ENCODE measurements at regions not wholly inside any gene's neighbourhood (a gene's known extent, or its start where the extent isn't known, plus 50 kb on each side); places are given as distances from the start of the nearest gene placed in this dataset.
A peak's percentile ranks its signal among the peaks of the same experiment; 100 is the strongest.
"Not testable (repeated sequence)": the region's sequence is repeated elsewhere in the genome, so short reads cannot be mapped to it uniquely, and the experiment has no call there.

DNA sequence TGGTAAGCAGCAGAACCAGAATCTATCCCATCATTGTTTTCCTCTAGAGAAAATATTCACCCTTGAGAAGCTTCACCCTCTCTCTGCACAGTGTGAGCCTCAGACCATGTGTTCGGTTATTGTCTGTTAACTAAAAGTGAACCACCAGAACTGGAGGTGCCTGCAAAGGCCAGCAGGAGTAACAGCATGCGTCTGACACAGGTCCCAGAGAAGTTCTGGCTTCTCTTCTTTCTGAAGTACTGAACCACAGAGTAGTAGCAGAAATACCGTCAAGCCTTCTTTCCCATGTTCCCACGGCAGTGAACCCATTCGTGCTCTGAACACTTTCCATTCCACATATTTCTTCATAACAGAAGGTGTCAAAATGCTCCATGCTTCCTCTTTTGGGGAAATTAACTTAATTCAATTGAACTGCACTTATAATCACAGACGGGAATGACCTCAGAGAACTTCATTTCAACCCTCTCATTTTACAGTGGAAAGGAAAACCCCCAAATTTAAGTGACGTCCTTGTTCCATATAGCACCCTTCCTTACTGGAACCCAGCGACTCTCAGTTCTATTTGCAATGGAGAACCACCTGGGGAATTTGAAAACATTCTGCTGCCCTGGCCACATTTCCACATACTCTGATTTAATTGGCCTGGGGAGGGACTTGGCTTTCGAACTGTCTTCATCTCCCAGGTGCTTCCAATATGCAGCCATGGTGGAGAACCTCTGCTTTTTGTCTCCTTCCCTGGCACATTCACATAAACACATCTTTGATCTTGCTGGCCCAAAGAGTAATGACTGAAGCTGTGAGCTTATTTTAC is 519.1 kb downstream of the RNF144A start:
- no peak for DNase-seq

DNA sequence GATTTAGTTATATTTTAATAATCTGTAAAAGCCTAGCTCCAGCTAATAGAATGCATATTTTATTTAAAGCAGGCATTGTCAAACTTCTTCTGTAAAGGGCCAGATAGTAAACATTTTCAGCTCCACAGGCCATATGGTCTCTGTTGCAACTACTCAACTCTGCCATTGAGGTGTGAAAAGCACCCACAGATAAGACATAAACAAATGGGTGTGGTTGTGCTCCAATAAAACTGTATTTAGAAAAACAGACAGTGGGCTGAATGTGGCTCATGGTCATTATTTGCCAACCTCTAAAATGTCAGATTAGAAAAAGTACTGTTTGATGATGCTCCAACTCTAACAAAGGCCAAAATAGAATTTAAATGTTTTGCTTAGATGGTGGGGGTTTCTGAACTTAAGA is 519.9 kb downstream of the RNF144A start:
- DNase-seq = no peak

DNA sequence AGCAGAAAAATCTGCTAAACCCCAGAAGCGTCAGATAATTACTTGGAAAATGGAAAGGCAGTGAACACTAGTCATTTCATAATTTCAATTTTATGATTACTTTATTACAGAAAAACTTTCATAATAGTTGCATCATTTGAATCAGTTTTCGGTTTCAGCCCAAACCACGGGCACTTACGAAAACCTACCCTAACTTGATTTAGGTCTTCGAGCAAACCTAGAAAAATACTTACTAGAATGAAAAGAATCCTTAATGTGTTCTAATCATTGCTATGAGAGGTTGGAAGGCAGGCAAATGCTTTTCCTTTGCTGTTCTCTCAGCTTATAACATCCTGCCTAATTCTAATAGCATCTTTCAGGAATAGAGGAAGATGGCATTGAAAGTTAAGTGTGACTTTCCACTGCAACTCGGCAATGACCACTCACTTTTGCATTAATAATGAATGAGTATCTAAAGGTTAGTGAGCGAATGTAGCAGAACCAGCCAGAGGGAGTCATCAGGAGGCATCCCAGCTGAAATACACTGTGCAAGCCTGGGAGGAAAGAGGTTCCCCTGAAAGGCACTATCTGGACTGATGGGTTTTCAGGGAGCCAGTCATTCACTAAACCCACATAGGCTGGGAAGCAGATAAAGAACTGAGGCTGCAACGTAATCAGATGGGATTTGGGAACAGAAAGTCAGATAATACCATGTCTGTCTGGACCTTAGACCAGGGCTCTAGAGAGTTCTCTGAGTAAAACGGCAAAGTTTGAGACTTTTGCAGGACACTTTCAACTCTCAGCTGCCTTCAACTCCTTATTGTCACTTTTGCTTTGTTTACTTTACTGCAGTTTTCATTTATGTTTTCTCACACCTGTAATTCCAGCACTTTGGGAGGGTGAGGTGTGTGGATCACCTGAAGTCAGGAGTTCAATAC is 520.8 kb downstream of the RNF144A start:
- no peak for DNase-seq

DNA sequence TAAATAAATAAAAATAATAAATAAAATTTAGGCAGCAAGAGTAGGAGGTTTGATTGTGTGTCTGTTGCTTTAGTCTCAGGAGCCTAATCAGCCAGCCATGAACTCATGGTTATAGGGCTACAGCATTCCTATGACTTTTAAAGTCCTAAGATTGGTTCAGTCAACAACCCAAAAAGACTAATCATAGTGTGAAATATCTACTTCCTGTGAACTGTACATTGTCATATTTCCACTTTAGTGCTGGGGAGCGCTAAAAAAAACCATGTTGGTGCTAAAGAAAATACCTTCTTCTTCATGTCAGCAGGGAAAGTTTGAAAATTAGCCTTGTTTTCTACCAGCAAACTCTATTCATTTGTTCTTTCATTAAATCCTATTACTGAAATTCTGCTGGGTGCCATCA is 521.6 kb downstream of the RNF144A start:
- DNase-seq = no peak

DNA sequence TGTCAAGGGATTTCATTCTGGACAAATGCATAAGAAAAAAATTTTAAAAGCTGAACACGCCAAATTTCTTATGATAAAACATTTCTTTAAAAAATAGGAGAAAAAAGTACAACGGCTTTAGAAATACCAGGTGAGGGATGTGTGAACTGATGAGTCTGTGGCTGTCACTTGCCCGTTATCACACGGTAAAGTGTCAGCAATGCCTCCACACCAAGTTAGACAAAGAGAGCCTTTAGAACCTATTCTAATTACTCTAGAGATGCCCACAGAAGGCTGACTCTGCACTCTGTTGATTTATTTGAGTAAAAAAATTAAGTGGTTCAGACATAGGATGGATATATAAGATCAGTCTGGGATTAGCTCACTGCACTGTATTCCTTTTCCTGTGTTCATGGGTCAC is 523.8 kb downstream of the RNF144A start:
- DNase-seq = no peak

DNA sequence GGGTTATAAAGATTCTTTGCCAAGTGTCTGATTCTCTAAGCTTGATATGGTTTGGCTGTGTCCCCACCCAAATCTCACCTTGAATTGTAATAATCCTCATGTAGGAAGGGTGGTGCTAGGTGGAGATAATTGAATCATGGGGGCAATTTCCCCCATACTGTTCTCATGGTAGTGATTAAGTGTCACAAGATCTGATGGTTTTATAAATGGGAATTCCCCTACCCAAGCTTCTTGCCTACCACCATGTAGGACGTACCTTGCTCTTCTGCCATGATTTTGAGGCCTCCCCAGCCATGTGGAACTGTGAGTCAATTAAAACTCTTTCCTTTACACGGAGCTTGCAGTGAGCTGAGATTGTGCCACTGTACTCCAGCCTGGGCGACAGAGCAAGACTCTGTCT is 524.6 kb downstream of the RNF144A start:
- not testable (repeated sequence) for DNase-seq

DNA sequence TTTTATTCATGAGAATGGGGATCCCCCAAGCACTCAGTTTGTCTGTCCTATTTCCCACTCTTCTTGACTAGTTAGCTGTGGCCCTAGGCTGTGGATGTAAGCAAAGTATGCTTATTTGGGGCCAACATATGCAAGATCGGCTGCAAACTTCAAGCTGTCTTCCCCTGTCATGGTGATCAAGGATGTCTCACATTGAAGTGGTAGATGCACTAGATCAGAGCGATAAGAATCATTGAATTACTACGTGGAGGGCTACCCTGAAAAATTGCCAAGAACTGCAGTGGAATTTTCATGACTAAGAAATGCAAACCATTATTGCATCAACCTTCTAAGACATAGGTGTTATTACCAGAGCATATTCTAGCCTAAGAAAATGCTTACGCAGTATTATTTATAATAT is 527.4 kb downstream of the RNF144A start:
- DNase-seq = no peak

DNA sequence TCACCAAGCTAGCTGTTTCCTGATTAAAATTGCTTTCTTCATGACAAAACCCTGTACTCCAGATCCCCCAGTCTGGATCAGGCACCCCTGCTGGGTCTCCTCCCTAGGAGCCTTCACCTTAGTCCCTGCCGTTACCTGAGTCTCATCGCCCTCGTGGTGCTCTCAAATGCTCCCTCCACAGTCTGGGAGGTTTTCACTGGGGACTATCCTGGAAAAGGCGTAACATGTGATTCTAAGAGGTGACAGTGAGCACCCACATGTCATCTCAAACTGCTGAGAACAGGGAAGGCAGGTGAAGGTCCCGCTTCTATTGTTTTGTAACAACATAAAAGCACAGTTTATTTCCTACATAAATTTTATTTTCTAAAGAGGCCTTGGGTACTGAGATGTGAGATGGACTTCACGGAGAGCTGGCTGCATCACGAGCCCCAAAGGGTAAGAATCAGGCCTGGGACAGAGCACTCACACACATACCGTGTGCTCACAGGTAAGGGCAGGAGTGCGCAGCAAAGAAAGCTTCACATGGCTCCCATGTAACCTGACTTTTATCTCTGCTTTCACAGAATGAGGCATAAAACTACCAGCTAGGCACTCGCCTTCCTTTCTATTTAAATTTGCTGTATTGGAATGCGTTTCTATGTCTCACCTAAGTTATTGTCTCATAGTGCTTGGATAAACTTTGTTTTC is 531.5 kb downstream of the RNF144A start:
- no peak for DNase-seq

DNA sequence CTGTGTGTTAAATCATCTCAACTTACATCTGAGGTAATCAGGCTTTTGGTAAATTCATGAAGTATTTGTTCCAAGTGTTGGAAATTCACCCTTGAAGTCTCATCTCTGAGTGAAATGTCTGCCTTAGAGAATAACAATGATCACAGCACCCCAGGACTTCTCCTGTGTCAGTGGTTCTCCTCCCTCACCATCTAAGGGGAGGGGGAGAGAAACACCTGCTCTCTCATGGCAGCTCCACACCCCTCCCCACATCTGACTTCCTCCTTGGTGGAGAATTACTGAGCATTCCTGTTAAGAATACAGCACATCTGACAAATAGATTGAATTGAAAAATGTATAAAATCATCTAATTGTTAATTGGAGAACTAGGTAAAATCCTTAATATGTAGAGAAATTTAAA is 532.1 kb downstream of the RNF144A start:
- DNase-seq = no peak

DNA sequence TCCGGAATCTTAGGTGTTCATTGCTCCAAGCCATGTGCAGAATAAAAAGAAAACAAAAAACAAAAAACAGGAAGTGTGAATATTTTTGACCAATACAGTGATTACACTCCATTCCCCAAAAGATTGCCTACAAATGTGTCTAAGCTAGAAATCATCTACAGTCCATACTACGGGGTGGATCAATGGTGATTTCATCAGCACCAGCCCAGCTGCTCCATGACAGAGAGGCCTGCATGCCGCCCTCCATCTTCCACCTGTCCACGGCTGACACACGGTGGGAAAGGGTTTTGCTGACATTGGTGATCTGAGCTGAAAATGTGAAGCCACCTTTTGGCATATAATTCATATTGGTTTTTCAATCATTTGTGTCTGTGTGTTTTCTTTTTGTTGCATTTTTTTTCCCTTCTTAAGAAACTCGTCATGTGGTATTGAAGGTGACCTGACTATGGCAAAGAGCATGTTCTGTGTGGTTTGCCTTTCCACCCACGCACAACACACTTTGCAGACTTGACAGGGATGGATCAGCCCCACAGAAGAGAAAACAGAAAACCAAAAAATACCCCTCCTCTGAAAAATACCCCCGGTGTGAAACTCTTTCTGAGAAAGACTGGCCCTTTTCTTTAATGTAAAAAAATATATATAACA is 533.1 kb downstream of the RNF144A start:
- no peak for DNase-seq

DNA sequence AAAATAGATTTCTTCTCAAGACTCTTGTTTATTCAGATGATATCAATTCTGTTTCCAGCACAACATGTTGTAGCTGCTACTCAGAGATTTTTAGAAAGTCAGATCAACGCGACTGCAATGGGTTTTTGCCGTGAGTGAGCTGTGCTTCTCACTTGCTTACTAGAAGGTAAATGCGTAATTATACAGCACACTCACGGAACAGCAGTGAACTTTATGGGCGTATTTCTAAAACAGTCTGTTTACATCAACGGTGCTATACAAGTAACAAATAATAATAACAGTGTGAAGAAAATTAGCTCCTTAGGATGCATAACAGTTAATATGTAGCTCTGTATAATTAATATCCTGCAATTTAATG is 533.6 kb downstream of the RNF144A start:
- DNase-seq = no peak

DNA sequence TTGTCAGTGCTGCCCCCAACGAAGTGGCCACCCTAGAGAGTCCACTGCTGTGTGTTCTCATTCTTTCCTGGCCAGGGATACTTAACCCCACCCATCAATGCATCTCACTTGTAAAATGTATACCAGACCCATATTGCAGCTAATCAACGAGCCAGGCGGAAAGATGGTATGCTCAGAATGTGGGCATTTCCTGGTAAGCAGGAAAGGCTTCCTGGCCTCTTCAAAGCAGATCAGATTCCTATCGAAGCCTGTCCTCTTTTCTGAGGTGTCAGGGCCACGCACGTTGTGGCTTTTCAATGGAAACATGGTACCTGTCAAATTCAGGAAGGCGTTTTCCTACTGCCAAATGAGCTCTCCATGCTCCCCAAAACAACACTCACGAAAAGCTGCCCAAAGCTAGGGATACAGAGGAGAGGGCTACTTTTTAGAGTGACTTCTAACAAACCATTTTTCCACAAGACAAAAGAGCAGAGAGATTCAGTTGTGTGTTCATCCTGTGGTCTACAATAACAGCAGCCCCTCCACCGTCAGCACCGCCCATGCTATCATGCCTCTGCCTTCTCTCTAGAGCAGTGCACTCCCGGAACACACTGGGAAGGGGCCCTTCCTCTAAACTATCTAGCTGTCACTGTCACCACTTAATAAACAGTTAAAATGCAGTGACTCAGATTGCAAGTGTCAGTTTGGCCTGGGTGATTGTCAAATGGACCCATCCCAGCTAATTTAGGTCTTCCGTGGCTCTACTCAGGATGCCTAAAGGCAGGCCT is 535.1 kb downstream of the RNF144A start:
- no peak for DNase-seq

DNA sequence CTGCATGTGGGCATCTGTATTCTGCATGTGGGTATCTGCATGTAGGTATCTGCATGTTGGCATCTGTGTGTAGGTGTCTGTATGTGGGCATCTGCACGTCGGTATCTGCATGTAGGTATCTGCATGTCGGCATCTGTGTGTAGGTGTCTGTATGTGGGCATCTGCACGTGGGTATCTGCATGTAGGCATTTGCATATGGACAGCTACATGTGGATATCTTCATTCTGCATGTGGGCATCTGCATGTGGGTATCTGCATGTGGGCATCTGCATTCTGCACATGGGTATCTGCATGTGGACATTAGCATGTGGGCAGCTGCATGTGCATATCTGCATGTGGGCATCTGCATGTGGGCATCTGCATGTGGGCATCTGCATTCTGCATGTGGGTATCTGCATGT is 537.4 kb downstream of the RNF144A start:
- no peak for DNase-seq

DNA sequence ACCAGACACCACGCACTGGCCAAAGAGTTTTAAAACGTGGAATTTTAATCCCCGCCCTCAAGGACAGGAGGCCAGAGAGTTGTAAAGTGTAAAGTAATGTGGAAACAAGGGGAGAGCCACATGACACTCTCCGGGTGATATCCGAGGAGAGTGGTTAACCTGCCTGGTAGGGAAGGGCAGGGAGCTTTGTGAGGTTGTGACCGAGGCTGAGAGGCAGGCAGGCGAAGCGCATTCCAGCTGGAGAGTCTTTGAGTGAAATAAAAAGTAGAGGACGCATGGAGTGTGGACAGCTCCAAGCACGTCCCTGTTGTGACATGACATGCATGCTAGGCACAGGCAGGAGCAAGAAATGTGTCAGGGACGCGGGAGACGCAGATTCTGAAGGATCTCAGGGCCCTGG is 539.5 kb downstream of the RNF144A start:
- DNase-seq = no peak

DNA sequence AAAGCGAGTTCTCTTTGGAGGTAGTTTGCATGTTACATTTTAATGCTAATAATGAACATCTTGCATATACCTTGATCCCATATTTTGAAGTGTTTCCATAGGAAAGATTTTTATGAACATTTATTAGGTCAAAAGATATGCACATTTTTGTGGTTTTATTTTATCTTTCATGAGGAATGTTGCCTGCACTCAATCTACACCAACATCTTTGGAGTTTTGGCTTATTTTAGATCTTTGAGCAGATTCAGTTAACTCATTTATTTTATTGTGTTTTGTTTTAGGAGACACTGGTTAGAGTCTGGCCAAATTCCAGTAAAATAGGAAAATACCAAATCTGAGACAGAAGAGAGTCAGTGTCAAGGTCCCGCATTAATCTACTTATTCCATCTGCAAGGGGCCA is 540.9 kb downstream of the RNF144A start:
- DNase-seq = no peak

DNA sequence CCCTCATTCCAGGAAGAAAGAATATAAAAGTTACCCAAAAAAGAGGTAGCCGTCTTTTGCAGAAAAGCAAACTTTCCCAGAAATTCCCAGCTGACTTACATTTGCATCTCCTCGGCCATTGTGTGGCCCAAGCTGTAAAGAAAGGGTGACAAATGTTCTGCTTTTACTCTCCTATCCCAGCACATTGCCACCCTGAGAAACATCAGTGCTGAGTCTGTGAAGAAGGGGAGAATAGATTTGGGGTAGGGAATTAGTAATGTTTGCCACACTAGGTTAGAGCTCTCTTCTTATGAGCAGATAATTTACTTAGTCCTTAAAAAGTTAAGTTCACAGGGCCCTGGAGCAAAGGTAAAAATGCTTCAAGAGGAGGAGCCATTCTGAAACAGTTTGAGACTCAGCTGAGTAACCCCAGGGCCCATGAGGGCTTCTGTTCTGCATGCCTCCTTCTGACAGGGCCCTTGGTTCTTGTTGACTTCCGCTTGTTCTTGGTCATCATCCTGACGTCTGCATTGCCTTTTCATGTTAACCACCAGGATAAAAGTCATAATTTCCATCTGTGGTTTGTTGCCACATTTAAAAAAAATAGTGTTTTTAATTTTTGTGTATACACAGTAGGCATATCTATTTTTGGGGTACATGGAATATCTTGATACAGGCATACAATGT is 550.7 kb downstream of the RNF144A start:
- DNase-seq = peak; percentile 18

DNA sequence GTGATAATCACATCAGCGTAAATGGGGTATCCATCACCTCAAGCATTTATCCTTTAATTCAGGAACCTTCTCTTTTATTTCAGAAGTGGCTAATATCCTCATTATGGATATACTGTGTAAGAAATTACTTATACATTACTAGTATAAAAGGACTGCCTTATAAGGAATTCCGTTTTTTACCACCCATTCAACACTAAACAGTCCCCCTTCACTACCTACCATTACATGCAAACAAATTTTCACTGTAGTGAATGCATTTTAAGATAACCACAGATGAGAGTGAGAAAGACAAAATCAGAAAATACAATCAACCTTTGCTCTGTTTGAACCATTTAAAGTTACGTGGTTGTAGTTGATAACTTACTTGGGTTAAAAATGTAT is 551.2 kb downstream of the RNF144A start:
- DNase-seq = no peak

DNA sequence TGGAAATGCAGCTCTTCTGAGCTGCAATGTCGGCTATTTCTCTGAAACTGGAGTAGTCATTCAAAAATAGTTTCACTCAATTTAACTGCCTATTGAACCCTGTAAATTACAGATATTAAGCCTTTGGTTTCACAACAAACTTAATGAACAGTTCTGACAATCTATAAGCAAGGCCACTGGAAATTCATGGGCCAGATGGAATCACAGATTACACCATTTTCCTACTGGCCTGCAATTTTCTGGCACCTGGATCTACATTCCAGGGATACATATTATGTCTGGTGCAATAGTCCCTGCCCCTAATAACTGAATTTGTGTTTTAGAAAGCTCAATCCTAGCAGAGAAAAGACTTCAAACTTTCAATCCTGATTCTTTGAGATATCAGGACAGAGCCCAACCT is 551.7 kb downstream of the RNF144A start:
- no peak for DNase-seq

DNA sequence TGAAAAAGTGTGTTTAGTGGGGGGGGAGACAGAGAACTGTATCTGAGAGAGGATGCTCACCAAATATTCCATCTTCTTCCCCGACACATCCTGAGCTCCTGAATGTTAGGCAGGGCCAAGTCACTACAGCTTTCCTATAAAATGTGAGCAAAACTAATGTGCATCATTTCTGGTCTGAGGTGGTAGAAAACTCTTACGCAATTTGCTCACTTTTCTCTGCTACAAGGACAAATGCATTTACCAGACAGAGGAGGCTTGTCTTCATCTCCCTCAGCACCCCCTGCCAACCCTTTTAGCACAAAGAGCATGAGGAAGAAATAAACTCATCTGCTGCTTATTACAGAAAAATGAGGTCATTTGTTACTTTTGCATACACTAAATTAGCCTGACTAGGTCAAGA is 554.0 kb downstream of the RNF144A start:
- no peak for DNase-seq

DNA sequence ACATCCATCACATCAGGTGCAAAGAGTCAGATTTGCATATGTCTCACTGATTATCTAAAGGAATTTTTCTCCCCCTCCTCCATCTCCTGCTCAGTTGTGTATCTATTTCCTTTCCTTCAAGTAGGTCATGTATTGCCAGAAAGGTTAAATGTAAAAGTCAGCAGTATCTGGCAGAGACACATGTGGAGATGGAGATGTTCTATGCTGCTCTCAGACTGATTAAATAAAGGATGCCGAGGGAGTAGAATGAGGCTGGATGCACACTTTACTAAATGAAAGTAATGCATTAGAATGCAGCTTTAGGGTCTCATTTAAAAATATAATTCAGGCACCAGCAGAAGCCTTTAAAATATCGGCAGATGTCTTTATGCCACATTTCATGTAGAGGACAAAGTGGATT is 555.3 kb downstream of the RNF144A start:
- no peak for DNase-seq

DNA sequence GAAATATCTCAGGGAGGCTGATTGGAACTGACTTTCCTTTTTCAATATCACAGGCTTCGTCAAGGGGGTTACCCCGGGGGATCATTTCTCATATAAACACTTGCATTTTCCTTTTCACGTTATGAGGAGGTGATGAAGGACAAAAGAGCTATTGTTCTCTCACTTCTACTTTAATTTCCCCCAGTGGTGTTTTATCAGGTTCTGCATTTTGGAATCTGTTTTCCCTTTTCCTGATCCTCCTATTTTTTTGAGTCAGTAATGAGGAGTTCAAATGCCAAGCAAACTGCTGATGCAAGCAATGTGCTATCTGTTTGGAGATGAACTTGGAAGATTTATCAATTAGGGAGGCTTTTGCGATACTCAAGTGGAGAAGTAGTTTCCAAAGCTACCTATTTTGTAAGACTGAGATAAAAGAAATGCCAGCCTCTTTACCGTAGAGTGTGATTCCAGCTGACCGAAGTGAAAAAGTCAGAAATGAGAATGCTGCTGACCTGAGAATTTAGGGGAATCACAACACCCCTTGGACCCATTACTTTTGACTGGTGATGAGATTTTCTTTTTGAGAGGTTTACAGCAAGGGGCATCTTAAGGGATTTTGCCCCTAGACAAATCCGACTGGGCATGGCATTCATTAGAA is 556.0 kb downstream of the RNF144A start:
- DNase-seq = no peak

Data from activated CD4-positive, alpha-beta T cell treated with anti-CD3 and anti-CD28 coated beads, Interleukin-2, amount 50 U/mL, for 1 hour (primary cell).